COLO829 (cell line): ENCODE measurements at regions not wholly inside any gene's neighbourhood (a gene's known extent, or its start where the extent isn't known, plus 50 kb on each side); places are given as distances from the start of the nearest gene placed in this dataset.

Source experiments
- DNase-seq: peaks from one replicate; pipeline ENCODE4 v3.0.0; 2012; ENCODE audit warnings: low spot score

DNA sequence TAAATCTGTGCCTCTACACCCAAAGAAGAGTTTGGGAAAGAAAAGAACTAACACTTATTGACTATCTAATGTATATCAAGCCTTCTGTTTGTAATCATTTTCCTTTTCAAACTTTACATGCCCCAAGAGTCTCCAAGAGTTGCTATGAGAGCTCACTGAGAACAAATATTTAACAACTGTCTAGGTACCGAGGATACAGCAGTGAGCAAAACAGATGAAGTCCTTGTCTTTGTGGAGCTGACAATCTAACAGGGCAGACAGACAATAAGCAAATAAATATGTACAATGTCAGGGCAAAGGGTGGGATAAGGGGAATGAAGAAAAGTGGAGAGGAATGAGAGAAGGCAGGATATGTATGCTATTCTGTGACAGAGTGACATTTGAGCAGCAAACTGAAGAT is 64.8 kb upstream of the KSR1 start:
- no peak for DNase-seq

DNA sequence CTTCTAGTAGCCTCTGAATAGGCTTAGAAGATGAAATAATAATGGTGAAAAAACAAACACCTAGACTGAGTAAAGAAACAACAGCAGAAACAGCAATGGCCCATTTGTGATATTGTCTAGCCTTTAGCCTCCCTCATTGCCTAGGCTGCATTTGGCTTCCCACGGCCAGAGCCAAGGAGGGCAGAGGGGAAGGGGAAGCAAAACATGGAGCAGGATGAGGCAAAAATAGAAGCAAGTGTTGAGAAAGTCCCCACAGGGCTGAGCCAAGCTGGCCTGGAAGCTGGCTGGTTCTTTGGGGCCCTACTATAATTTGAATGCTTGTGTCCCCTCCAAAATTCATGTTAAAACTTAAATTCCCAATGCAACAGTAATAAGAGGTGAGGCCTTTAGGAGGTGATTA is 60.2 kb upstream of the KSR1 start:
- no peak for DNase-seq

DNA sequence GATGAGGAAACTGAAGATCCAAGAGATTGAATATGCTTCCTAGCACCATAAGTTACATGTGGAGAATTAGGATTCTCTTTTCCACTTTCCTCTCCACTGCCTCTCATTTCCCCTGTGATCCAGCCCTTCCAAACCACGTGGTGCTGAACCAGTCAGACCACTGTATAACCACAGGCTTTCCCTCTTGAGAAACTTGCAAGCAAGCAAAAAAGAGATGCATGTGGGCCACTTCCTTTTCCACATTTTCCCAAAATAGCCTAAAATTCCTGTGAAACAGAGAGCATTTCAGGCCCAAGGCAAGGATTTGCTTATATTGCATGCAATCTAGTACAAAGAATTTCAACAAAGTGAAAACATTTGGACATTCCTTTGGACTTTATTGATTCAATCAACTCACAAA is 59.3 kb upstream of the KSR1 start:
- no peak for DNase-seq

DNA sequence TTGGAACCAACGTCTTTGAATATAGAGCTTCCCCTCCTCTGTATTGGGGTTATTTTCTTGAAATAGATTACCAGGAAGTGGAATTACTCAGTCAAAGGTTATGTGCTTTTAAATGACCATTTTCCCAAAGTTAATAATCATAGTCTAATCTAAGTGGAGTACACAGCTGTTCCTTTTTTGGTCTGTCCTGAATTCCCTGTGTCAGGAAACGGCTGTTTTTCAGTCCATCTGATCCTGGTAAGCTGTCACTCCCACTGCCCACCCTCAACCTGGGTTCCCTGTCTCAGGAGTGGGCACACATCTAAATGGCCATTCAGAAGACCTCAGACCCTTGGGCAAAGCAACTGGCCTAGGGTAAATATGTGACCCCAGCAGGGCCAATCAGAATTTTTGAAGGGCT is 57.6 kb upstream of the KSR1 start:
- no peak for DNase-seq

DNA sequence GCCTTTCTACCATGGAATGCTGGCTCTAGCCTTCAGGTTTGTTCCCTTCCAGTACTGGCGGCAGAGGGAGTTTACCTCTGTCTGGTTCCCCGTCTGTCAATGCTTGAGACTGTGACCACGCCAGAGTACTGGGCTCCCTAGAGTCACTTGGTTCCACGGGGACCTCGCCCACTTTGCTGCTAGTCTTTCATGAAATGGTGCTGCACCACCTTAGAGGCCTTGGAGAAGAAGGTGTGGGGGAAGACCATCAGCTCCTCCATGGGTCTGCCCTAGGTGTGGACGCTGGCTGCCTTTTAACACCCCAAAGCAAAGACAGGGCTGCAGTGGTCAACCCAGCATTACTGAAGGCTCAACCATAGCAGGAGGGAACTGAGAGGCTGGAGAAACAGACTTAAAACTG is 55.3 kb upstream of the KSR1 start:
- DNase-seq: no peak

DNA sequence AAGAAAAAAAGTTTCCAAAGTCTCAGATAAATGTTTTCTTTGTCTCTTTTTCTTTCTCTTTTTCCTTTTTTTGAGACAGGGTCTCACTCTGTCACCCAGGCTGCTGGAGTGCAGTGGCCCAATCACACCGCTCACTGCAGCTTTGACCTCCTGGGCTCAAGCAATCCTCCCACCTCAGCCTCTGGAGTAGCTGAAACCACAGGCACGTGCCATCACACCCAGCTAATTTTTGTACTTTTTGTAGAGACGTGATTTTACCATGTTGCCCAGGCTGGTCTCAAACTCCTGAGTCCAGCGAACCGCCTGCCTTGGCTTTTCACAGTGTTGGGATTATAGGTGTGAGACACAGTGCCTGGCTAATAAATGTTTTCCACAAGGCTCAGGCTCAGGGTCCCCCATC is 53.3 kb upstream of the KSR1 start:
- no peak for DNase-seq

DNA sequence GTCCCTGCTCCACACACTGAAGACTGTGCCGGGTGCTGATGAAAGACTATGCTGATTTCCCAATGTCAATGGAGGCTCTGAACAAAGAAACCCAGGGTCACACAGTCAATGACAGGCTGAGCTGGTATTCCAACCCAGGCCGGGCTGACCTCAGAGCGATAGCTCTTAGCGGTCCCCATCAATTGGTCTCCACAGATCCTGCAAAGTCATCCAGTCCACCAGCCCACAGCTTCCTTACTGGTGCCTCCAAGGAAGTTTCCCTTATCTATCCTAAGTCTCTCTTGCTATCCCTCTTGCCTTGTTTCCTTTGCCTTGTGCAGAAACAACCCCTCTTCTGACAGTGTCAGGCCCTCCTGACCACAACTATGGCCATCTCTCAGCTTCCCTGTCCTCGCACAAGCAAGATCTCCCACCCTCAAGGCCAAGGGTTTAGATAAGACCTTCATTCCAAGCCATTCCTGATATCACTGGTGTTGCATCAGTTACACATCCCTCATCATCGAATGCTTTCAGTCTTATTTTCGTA is 52.7 kb upstream of the KSR1 start:
- DNase-seq: no peak

DNA sequence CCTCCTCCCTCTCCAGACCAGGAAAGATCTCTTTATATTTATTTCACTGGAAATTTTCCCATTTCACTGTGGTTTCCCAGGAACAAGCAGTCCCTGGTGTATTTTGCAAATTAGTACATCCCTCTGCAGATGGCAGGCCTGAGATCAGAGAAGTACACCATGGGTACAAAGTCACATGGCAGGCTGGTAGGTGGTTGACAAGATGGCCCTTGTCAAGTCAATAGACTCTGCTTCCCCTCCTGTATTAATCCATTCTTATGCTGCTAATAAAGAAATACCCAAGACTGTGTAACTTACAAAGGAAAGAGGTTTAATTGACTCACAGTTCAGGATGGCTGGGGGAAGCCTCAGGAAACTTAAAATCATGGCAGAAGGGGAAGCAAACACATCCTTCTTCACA is 51.6 kb upstream of the KSR1 start:
- no peak for DNase-seq
